ELF-1 (cell line): ENCODE measurements at regions not wholly inside any gene's neighbourhood (a gene's known extent, or its start where the extent isn't known, plus 50 kb on each side); places are given as distances from the start of the nearest gene placed in this dataset.

ENCODE experiments used
- DNase-seq: peaks from one replicate; pipeline ENCODE4 v3.0.0-alpha.2; 2016; ENCODE audit warnings: low read depth, low spot score

GRCh38 chr1:244341455-244342450 lies 110.0 kb downstream of the ADSS2 start:
- peak; percentile 75 for DNase-seq

- DNase-seq = no peak
Observed at GRCh38 chr1:244344001-244344400, 107.7 kb downstream of the ADSS2 start.

DNA sequence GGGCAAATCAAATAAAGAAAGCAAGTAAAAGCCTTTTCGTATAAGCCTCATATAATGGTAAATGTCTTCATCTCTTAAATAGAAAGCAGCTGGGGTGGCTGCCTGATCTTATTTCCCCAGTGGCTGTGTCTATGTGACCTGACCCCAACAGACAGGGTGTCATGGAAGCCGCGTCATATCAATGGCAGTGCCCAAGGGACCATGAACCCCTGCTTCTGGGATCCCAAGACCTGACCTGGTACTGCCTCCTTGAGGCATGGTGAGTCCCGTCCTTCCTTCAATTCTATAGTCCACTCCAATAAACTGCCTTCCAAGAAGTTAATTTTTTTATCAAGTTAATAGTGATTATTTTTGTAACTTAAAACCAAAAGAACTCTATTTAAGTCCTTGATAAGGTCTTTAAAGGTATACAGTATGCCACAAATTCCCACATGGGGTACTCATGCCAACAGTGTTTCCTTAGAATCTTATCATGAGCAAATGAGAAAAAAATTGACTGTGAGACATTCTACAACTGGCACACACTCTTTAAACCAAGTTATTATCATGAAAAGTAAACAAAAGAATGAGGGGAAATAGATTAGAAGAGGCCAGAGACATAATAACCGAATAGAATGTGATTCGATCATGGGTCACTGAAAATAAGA lies 104.6 kb downstream of the ADSS2 start:
- no peak for DNase-seq

DNA sequence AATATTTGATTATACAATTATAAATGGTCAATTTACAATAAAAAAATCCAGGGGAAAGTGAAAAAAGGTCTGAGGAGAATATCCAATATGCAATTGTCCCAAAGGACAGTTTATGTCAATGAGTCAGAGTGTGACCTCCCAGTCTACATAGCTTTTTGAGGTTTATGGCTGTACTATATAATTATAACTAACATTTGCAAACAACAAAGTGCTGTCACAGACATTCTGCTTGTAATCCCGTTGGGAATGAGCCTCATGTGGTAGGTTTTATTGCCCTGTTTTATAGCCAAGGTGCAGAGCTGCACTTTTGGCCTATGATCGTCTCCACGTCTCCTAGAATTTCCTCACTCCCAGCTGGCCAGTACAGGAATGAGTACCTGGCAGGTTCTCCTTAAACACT lies 103.8 kb downstream of the ADSS2 start:
- no peak for DNase-seq

GRCh38 chr1:244349103-244349531 lies 102.6 kb downstream of the ADSS2 start:
- DNase-seq = no peak

- DNase-seq = no peak
Observed at GRCh38 chr1:244349581-244350001, 102.1 kb downstream of the ADSS2 start.

DNA sequence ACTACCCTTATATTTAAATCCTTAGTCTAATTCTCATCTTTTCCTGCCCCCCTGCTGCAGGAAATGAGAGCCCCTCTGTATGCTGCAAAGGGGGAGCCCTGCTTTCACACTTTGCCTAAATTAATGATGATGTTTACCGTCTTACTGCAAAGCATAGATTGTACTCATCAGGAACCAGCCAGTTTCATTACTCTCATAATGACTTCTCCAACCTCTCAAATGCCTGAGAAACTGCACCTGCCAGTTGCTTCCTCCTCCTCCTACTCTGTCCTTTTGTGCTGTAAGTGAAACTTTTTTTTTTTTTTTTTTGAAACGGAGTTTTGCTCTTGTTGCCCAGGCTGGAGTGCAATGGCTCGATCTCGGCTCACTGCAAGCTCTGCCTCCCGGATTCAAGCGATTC lies 101.7 kb downstream of the ADSS2 start:
- no peak for DNase-seq

DNA sequence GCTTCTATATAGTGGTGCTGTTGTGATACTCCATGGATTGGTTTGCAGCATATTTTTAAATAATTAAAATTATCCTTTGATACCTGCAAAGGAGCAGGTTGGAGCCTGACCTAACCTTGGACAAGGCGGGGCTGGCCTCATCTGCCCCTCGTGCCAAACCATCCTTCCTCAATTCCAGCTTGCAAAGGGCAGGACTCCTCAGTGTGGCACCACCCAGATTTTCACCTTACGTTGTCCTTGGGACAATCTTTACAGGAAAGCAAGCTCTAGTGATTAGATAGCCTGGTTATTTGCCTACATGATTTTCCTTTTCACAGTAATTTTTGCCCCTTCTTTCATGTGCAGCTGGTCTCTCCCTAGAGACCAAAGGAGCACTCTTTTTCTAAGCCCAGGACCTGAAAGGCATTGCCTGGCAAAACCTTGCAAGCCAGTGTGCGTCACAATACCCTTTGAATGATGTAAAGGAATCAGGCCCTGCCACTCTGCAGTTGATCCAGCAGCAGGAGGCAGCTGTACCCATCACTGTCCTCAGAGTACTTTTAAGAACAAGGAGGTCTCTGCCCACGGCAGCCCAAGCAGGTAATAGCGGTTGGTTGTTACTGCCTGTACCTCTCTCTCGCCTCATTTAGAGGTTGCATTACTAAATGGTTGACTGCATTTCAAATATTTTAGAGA lies 99.4 kb downstream of the ADSS2 start:
- DNase-seq = no peak

DNA sequence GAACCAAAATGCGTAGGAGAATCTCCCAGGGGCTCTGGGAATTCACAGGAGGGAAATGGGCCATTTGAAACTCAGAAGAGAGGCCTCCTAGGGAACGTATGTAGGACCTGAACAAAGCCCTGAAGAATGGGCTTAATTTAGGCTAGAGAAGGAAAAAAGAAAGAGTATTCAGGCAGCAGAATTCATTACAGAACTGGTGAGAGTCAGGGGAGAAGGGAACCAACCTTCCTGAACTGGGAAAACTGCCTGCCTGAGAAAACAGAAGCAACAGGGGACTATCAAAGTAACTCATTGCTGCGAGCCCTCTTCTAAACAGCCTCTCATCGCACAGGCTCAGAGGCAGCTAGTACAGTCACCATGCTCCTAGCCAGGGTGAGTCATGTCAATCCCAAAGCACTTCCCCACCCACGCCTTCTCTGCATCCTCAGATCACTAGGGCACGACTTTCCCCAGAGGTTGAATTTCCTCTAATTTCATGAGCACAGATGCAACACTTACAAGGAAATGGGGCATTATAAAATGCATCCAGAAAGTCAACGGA lies 98.1 kb downstream of the ADSS2 start:
- DNase-seq = peak; percentile 74

- DNase-seq = no peak
Observed at GRCh38 chr1:244354810-244355278, 96.9 kb downstream of the ADSS2 start.

DNA sequence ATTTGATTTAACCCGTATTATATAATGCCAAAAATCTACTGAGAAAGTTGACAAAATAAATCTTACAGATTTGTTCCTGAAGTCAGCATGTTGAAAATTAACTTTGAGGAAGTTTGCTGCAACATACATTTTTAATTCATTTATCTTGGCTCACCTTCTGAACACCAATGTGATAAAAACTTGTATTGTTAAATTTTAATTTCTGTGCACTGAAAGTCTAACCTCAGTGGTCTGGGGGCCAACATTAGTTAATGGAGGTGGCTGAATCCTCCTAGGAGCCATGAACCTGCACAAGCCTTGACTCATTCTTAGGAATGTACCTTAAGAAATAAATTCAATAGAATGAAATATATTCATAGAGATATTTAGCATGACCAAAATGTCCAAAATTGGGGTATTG lies 95.3 kb downstream of the ADSS2 start:
- no peak for DNase-seq
